GM12875 (cell line): ENCODE measurements at regions not wholly inside any gene's neighbourhood (a gene's known extent, or its start where the extent isn't known, plus 50 kb on each side); places are given as distances from the start of the nearest gene placed in this dataset.

ENCODE experiments used
- H3K4me3 ChIP-seq: one replicate; pipeline ENCODE4 v1.5.1; 2011; ENCODE audit warnings: low read depth, low read length, control low read depth
- CTCF ChIP-seq: IDR thresholded peaks from 2 replicates; pipeline ENCODE4 v1.5.1; 2011; ENCODE audit warnings: low read depth, mild to moderate bottlenecking, control low read depth, inconsistent platforms, low read length, moderate library complexity, borderline replicate concordance; ENCODE audit not compliant: insufficient read depth

- H3K4me3 ChIP-seq: no peak overlapping the region
- TF ChIP-seq CTCF: no peak
Observed at GRCh38 chr12:107379852-107380567, 286.7 kb upstream of the CRY1 start.

- H3K4me3 ChIP-seq: no peak overlapping the region
- TF ChIP-seq CTCF: no peak
Observed at GRCh38 chr12:107384645-107385044, 291.3 kb upstream of the CRY1 start.

- no peak overlapping the region for H3K4me3 ChIP-seq
- TF ChIP-seq CTCF: no peak
Observed at GRCh38 chr12:107385509-107385908, 292.2 kb upstream of the CRY1 start.

GRCh38 chr12:107386569-107386968, 293.2 kb upstream of the CRY1 start:
- TF ChIP-seq CTCF: no peak
- no peak overlapping the region for H3K4me3 ChIP-seq

- no peak for TF ChIP-seq CTCF
Observed at GRCh38 chr12:107388263-107388662, 294.9 kb upstream of the CRY1 start.

GRCh38 chr12:107390414-107390813, 295.2 kb upstream of the PWP1 start:
- TF ChIP-seq CTCF: no peak
- H3K4me3 ChIP-seq: no peak overlapping the region

More at GRCh38 chr12:107388263-107388662, 294.9 kb upstream of the CRY1 start:
- no peak overlapping the region for H3K4me3 ChIP-seq

- TF ChIP-seq CTCF: no peak
- H3K4me3 ChIP-seq: no peak overlapping the region
Observed at GRCh38 chr12:107393043-107393717, 292.4 kb upstream of the PWP1 start.
